Activated CD4-positive, alpha-beta T cell treated with anti-CD3 and anti-CD28 coated beads for 36 hours (primary cell): ENCODE measurements at regions not wholly inside any gene's neighbourhood (a gene's known extent, or its start where the extent isn't known, plus 50 kb on each side); places are given as distances from the start of the nearest gene placed in this dataset.
"Not testable (repeated sequence)": the region's sequence is repeated elsewhere in the genome, so short reads cannot be mapped to it uniquely, and the experiment has no call there.

Experiments
- ATAC-seq: fragments of 200-7000 bp; cut with Tn5 transposase; one replicate; pipeline ENCODE4 v1.10.0; 2021; ENCODE audit warnings: mild to moderate bottlenecking, moderate library complexity
- CTCF ChIA-PET: fragments of 350-600 bp; sonication (Branson Sonifier 250); formaldehyde crosslinking; loops from one replicate; lab custom pipeline; 2021; ENCODE audit warnings: antibody characterized with exemption; lab: Charles Lee
- POLR2A ChIA-PET: fragments of 350-600 bp; sonication (Branson Sonifier 250); formaldehyde crosslinking; loops from one replicate; lab custom pipeline; 2021; ENCODE audit warnings: antibody characterized with exemption, inconsistent platforms; lab: Charles Lee
- DNase-seq: peaks from one replicate; pipeline ENCODE4 v3.0.0-alpha.2; 2020
- H3K27ac Mint-ChIP-seq: one replicate; pipeline ENCODE4 v1.8.0; 2021; ENCODE audit warnings: mixed read lengths
- H3K27me3 Mint-ChIP-seq: one replicate; pipeline ENCODE4 v1.8.0; 2021; ENCODE audit warnings: mixed read lengths
- H3K36me3 Mint-ChIP-seq: one replicate; pipeline ENCODE4 v1.8.0; 2021; ENCODE audit warnings: low read depth, mixed read lengths
- H3K4me1 Mint-ChIP-seq: one replicate; pipeline ENCODE4 v1.8.0; 2021; ENCODE audit warnings: mixed read lengths
- H3K4me3 Mint-ChIP-seq: one replicate; pipeline ENCODE4 v1.8.0; 2021; ENCODE audit warnings: mild to moderate bottlenecking, moderate library complexity, mixed read lengths
- H3K9me3 Mint-ChIP-seq: one replicate; pipeline ENCODE4 v1.8.0; 2021; ENCODE audit warnings: low read depth, mixed read lengths
- intact Hi-C, 2 experiments: fragments of 100-400 bp; cut with DNase I in 1 of 2; cut with micrococcal nuclease in 1 of 2; formaldehyde crosslinking; loops; one replicate each; pipeline versions ENCODE4 v1.14.2 to v1.15.1; 2022 to 2024; cut with DNase I, micrococcal nuclease

DNA sequence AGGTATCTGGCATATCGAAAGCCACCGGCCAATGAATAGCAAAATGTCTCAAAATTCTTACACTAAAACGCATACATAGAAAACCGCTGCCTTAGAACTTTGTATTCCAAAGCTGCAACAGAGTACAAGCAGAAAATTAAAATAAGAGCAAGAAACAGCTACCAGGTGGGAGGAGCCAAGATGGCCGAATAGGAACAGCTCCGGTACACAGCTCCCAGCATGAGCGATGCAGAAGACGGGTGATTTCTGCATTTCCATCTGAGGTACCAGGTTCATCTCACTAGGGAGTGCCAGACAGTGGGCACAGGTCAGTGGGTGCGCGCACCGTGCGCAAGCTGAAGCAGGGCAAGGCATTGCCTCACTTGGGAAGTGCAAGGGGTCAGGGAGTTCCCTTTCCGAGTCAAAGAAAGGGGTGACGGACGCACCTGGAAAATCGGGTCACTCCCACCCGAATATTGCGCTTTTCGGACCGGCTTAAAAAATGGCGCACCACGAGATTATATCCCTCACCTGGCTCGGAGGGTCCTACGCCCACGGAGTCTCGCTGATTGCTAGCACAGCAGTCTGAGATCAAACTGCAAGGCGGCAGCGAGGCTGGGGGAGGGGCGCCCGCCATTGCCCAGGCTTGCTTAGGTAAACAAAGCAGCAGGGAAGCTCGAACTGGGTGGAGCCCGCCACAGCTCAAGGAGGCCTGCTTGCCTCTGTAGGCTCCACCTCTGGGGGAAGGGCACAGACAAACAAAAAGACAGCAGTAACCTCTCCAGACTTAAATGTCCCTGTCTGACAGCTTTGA is 367.2 kb upstream of the ATP11B start:
- POLR2A ChIA-PET, H3K4me1 Mint-ChIP-seq, intact Hi-C loops, H3K36me3 Mint-ChIP-seq, DNase-seq, H3K27me3 Mint-ChIP-seq, ATAC-seq, CTCF ChIA-PET, H3K27ac Mint-ChIP-seq, H3K4me3 Mint-ChIP-seq, H3K9me3 Mint-ChIP-seq: not testable (repeated sequence)

DNA sequence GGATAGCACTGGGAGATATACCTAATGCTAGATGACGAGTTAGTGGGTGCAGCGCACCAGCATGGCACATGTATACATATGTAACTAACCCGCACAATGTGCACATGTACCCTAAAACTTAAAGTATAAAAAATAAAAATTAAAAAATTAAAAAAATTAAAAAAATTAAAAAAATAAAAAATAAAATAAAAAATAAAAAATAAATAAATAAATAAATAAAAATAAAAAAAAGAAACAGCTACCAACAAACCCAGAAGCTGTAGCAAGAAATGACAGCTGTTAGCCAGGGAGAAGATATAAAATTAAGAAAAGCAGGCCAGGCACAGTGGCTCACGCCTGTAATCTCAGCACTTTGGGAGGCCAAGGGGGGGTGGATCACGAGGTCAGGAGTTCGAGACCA is 361.3 kb upstream of the ATP11B start:
- ATAC-seq, H3K27me3 Mint-ChIP-seq, H3K9me3 Mint-ChIP-seq, POLR2A ChIA-PET, DNase-seq, intact Hi-C loops, H3K27ac Mint-ChIP-seq, H3K36me3 Mint-ChIP-seq, H3K4me3 Mint-ChIP-seq, H3K4me1 Mint-ChIP-seq: not testable (repeated sequence)
- CTCF ChIA-PET: interaction anchor here (0.6 kb wide), 1 partner anchor 24 kb away, joined by 3 read pairs; no protein-coding TSS in a partner anchor

DNA sequence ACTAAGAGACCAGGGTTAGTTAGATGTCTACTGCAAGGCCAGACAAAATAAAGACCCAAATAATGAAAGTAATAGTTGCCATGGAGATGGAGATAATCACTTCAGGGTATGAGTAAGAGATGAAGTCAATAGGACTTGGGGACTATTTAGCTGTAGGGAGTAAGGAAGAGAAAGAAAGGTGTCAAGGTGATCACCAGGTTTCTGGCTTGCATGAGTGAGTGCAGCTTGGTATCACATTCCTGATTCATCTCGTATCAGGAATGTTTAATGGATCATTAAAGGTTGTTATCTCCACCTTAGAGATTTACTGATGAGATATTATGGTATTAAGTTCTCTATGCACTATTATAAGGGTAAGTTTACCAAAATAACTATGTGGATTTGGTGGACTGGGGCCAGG is 357.4 kb upstream of the ATP11B start:
- H3K4me3 Mint-ChIP-seq: no peak overlapping the region
- no peaks in the 10 kb centered on the region for H3K27me3 Mint-ChIP-seq
- ATAC-seq (no peak), DNase-seq (no peak)
- no peaks in the 10 kb centered on the region for H3K4me1 Mint-ChIP-seq
- ChIA-PET POLR2A (no interaction called here), CTCF (no interaction called here)
- intact Hi-C loops: no loop called here
- no peaks in the 10 kb centered on the region for H3K36me3 Mint-ChIP-seq
- no peak overlapping the region for H3K27ac Mint-ChIP-seq
- no peaks in the 10 kb centered on the region for H3K9me3 Mint-ChIP-seq

DNA sequence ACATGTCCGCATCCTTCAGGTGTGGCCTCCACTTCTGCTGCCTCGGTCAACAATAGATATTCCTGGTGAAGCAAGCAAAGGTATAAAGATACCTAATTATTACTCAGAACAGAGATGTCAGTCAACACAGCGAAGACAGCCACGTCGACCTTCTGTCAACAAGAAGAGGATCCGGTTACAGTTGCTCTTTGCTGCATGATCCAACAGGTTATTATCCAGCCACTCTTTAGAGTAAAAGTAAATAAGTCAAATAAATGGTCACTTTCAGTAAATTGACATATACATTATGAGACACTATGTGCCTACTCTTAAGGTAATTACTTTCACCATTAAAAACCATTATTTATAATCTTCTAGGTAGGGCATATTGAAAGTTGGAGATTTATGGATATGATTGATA is 356.8 kb upstream of the ATP11B start:
- no peak for ATAC-seq
- Mint-ChIP-seq H3K9me3 (no peaks in the 10 kb centered on the region), H3K27me3 (no peaks in the 10 kb centered on the region), H3K36me3 (no peaks in the 10 kb centered on the region), H3K4me3 (no peak overlapping the region), H3K4me1 (no peaks in the 10 kb centered on the region), H3K27ac (no peak overlapping the region)
- intact Hi-C loops: no loop called here
- ChIA-PET POLR2A (no interaction called here), CTCF (no interaction called here)
- no peak for DNase-seq

DNA sequence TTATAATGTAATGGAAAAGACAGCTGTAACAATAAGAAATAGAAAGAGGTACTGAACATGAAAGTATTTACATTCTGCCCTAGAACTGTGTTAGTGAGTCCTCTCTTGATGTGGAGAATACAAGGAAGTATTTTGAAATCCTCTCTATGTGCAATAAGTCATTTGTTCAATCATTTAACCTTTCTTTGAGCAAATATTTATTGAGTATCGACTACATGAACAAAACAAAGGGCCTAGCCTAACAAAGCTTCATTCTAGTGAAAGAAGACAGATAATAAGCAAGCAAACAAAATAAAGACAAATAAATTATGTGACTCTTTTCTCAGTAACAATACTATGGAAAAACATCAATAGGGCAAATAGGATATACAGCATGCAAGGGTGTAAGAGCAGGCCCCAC is 354.9 kb upstream of the ATP11B start:
- no peaks in the 10 kb centered on the region for H3K4me1 Mint-ChIP-seq
- H3K9me3 Mint-ChIP-seq: no peaks in the 10 kb centered on the region
- no peak overlapping the region for H3K27ac Mint-ChIP-seq
- ATAC-seq: no peak
- intact Hi-C loops: no loop called here
- ChIA-PET POLR2A (no interaction called here), CTCF (interaction anchor here (0.6 kb wide), 1 partner anchor 1259 kb away, joined by 4 read pairs; the partner anchor contains the start of gene YEATS2)
- no peak overlapping the region for H3K4me3 Mint-ChIP-seq
- DNase-seq: no peak
- no peaks in the 10 kb centered on the region for H3K27me3 Mint-ChIP-seq
- no peaks in the 10 kb centered on the region for H3K36me3 Mint-ChIP-seq

DNA sequence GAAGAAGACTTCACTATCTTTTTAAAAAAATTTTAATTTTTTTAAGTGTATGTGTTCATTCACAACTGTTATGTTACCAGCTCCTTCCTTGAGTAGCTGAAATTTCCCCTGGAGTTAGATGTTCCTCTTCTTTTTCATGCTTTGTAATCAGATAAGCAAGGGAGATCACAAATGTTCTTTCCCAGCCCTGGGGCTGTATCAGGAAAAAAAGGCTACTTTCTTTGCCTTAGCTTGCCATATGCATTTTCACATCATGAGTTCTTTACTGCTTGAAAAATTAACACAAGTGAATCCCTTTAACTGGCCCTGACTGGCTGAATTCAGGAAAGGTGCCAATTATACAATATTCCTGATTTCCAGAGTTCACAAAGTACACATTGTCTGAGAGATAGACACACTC is 353.2 kb upstream of the ATP11B start:
- Mint-ChIP-seq H3K27ac (no peak overlapping the region), H3K36me3 (no peaks in the 10 kb centered on the region), H3K4me3 (no peak overlapping the region), H3K27me3 (no peaks in the 10 kb centered on the region), H3K9me3 (no peaks in the 10 kb centered on the region), H3K4me1 (no peaks in the 10 kb centered on the region)
- no peak for DNase-seq
- ATAC-seq: no peak
- intact Hi-C loops: no loop called here
- ChIA-PET POLR2A (no interaction called here), CTCF (no interaction called here)

DNA sequence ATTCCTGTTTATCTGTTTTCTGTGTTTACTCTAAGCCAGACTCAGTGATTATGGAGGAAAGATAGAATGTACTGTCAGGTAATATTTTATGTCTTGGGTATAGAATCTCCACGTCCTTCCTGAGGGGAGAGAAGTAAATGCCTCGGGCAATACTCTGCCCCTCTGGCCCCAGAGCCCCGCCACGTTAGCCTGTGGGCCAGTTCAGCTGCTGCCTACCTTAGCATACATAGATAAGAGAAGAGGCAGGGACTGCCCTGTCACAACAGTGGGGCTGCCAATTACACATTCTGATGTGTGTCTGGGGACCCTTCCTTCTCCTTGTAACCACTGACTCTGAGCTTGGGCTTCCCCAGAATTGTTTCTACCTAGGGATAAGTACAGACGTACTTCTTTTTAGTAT is 347.7 kb upstream of the ATP11B start:
- no peaks in the 10 kb centered on the region for H3K27me3 Mint-ChIP-seq
- no peak overlapping the region for H3K27ac Mint-ChIP-seq
- DNase-seq (no peak), ATAC-seq (no peak)
- intact Hi-C loops: no loop called here
- no peaks in the 10 kb centered on the region for H3K4me1 Mint-ChIP-seq
- H3K9me3 Mint-ChIP-seq: no peaks in the 10 kb centered on the region
- no peak overlapping the region for H3K4me3 Mint-ChIP-seq
- H3K36me3 Mint-ChIP-seq: no peaks in the 10 kb centered on the region
- CTCF ChIA-PET: no interaction called here
- POLR2A ChIA-PET: no interaction called here

DNA sequence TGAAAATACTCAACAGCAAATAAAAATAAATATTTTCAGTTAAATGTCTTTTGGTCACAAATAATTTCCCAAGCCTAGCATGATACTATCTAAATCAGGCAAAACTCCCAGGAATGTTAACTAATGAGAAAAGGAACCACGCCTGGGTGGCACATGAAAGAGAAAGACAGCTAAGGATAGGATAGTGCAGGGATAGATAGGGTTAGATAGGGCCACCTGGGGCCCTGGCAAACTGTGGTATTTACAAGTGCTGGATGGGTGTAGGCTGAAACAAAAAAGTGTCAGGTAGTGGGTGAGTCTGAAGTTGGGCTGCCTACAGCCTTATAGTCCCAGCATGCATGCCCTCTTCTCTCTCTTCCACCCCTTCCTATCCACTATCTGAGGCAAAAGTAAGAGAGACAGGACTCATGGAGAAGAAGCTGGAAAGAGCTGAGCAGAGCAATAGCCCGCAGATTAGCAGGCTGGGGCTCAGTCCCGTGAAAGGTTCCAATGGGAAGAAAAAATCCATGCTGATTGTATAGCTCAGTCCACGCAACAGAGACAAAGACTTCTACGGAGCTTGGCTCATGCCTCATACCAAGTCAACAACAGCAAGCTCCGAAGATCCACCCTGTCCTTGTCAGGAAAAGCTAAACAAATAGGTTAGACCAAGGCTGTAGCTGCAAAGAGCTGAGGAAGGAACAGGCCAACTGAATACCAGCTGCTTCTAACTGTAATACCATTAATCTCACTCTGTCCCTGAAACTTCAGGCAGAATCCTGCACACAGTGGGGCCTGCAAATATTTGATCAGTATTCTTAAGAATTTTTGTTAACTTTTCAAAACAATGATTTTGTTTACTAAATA is 342.1 kb upstream of the ATP11B start:
- intact Hi-C loops: no loop called here
- H3K36me3 Mint-ChIP-seq: no peaks in the 10 kb centered on the region
- no peak for DNase-seq
- H3K27ac Mint-ChIP-seq: no peak overlapping the region
- peaks cover 3% of the 10 kb centered on the region for H3K27me3 Mint-ChIP-seq
- ChIA-PET POLR2A (no interaction called here), CTCF (interaction anchor here (0.8 kb wide), 1 partner anchor 1346 kb away, joined by 4 read pairs; no protein-coding TSS in a partner anchor)
- H3K4me1 Mint-ChIP-seq: no peaks in the 10 kb centered on the region
- no peak overlapping the region for H3K4me3 Mint-ChIP-seq
- peaks cover 2% of the 10 kb centered on the region for H3K9me3 Mint-ChIP-seq
- ATAC-seq: no peak

DNA sequence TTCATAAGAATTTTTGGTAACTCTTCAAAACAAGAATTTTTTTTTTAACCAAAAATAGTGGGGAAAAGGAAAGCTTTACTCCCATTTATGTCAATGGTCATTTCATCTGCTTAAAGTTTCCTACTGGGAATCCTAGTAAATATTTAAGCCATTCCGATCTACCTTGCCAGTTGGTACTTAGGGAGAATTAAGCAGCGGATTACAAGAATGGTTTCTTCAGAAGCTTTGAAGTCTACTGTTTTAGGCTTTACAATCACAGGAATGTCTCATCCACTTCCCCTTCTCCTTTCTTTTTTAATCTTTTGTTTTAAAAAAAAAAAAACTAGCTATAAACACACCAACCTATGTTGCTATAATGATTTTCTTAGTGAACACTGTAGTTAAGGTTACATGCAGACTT is 341.4 kb upstream of the ATP11B start:
- POLR2A ChIA-PET: no interaction called here

DNA sequence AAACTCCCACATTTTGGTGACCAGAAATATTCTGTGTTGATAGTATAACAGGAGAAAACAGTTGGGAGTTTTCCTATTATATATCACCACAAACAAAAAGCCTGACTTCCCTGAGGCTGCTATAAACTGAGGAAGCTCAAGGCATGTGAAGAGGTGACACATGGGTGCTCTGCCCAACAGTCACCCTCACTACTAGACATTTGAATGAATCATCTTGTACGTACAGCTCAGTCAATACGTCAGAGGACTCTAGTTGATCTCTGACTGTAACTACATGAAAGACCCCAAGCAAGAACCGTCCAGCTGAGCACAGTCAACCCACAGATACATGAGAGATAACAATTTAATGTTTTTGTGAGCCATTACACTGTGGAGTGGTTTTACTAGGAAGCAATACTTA is 338.3 kb upstream of the ATP11B start:
- POLR2A ChIA-PET: no interaction called here
- DNase-seq (no peak), ATAC-seq (no peak)
- Mint-ChIP-seq H3K36me3 (no peaks in the 10 kb centered on the region), H3K9me3 (peaks cover 2% of the 10 kb centered on the region), H3K4me1 (no peaks in the 10 kb centered on the region), H3K27ac (no peak overlapping the region), H3K27me3 (peaks cover 3% of the 10 kb centered on the region), H3K4me3 (no peak overlapping the region)
- intact Hi-C loops: no loop called here
- CTCF ChIA-PET: no interaction called here

More for the DNA sequence above, 341.4 kb upstream of the ATP11B start:
- intact Hi-C loops: no loop called here
- Mint-ChIP-seq H3K36me3 (no peaks in the 10 kb centered on the region), H3K4me3 (no peak overlapping the region), H3K4me1 (no peaks in the 10 kb centered on the region), H3K27ac (no peak overlapping the region), H3K27me3 (peaks cover 3% of the 10 kb centered on the region), H3K9me3 (peaks cover 2% of the 10 kb centered on the region)
- CTCF ChIA-PET: interaction anchor here (0.8 kb wide), 1 partner anchor 1347 kb away, joined by 4 read pairs; no protein-coding TSS in a partner anchor
- DNase-seq: no peak
- ATAC-seq: no peak

DNA sequence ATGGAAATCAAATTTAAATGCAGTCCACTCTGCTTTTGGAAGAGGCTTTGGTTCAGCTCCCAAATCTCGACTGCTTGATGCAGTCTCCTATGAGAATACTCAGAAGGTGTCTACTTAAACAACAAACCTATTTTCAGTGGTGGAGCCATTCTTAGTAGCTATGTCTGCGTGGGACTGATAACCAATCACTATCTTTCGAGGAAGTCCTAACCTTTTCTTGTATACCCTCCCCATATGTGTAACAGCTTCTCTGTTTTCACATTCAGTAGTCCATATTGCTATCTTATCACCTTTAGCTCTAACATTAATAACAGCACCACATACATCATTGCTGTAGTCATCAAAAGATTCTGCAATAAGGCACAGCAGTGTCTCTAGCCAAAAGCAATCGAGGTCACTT is 333.0 kb upstream of the ATP11B start:
- ChIA-PET POLR2A (no interaction called here), CTCF (no interaction called here)
- H3K36me3 Mint-ChIP-seq: no peaks in the 10 kb centered on the region
- H3K4me1 Mint-ChIP-seq: no peaks in the 10 kb centered on the region
- H3K27ac Mint-ChIP-seq: no peak overlapping the region
- peaks cover 3% of the 10 kb centered on the region for H3K27me3 Mint-ChIP-seq
- DNase-seq: no peak
- intact Hi-C loops: no loop called here
- H3K9me3 Mint-ChIP-seq: peaks cover 2% of the 10 kb centered on the region
- ATAC-seq: no peak
- no peak overlapping the region for H3K4me3 Mint-ChIP-seq

DNA sequence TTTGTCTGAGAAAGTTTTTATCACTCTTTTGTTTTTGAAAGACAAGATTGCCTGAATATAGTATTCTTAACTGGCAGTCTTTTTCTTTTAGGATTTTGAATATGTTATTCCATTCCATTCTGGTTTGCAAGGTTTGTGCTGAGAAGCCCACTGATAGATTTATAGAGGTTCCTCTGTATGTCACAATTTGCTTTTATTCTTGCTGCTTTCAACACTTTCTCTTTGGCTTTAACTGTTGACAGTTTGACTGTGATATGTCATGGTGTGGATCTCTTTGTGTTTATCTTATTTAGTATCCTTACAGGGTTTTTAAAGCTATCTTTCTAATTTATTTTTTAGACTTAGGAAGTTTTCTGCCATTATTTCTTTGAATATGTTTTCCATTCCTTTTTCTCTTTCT is 331.2 kb upstream of the ATP11B start:
- intact Hi-C loops: no loop called here
- ChIA-PET CTCF (interaction anchor here (1.3 kb wide), 1 partner anchor 30 kb away, joined by 3 read pairs; no protein-coding TSS in a partner anchor), POLR2A (no interaction called here)
- no peaks in the 10 kb centered on the region for H3K27me3 Mint-ChIP-seq
- no peak overlapping the region for H3K4me3 Mint-ChIP-seq
- ATAC-seq (no peak), DNase-seq (no peak)
- no peaks in the 10 kb centered on the region for H3K36me3 Mint-ChIP-seq
- no peak overlapping the region for H3K27ac Mint-ChIP-seq
- H3K9me3 Mint-ChIP-seq: no peaks in the 10 kb centered on the region
- no peaks in the 10 kb centered on the region for H3K4me1 Mint-ChIP-seq
